A673 (cell line): ENCODE measurements at regions not wholly inside any gene's neighbourhood (a gene's known extent, or its start where the extent isn't known, plus 50 kb on each side); places are given as distances from the start of the nearest gene placed in this dataset.
A peak's percentile ranks its signal among the peaks of the same experiment; 100 is the strongest.

ENCODE experiments used
- BruUV-seq: library from RNA; stranded (reverse); fragments of 400-500 nt; replicated peaks from 2 replicates; lab custom pipeline; 2021; lab: Mats Ljungman, UMichigan
- CTCF ChIA-PET: fragments of 300-600 bp; sonication (Branson Sonifier 250); formaldehyde crosslinking; loops from one replicate; lab custom pipeline; 2022; ENCODE audit warnings: antibody characterized with exemption; lab: Charles Lee
- POLR2A ChIA-PET: fragments of 300-600 bp; sonication (Branson Sonifier 250); formaldehyde crosslinking; loops from one replicate; lab custom pipeline; 2022; ENCODE audit warnings: antibody characterized with exemption; ENCODE audit not compliant: low non-redundant PET; lab: Charles Lee
- DNase-seq: peaks from one replicate; pipeline ENCODE4 v3.0.0-alpha.2; 2015; ENCODE audit warnings: low spot score
- H3K27ac ChIP-seq: fragments of 200-600 bp; sonication (generic); 2 replicates; pipeline ENCODE4 v1.5.1; 2016; ENCODE audit warnings: mixed run types, low read depth, mild to moderate bottlenecking, mixed read lengths, antibody characterized with exemption, low read length; ENCODE audit not compliant: poor library complexity, severe bottlenecking
- H3K27me3 ChIP-seq: fragments of 200-600 bp; sonication (generic); replicated peaks from 2 replicates; pipeline ENCODE4 v1.6.1; 2017; ENCODE audit warnings: mixed run types, low read depth, mild to moderate bottlenecking, mixed read lengths, antibody characterized with exemption, low read length; ENCODE audit not compliant: insufficient read depth, poor library complexity
- H3K36me3 ChIP-seq: fragments of 200-600 bp; sonication (generic); 2 replicates; pipeline ENCODE4 v1.6.1; 2016; ENCODE audit warnings: mixed run types, mild to moderate bottlenecking, mixed read lengths, antibody characterized with exemption, low read length; ENCODE audit not compliant: insufficient read depth, poor library complexity, severe bottlenecking
- H3K4me1 ChIP-seq: fragments of 200-600 bp; sonication (generic); 2 replicates; pipeline ENCODE4 v1.6.1; 2017; ENCODE audit warnings: mixed run types, mild to moderate bottlenecking, mixed read lengths, antibody characterized with exemption, low read length; ENCODE audit not compliant: insufficient read depth, poor library complexity, severe bottlenecking
- H3K4me3 ChIP-seq: fragments of 200-600 bp; sonication (generic); 2 replicates; pipeline ENCODE4 v1.5.1; 2016; ENCODE audit warnings: low read depth, mixed run types, mild to moderate bottlenecking, mixed read lengths, low read length; ENCODE audit not compliant: poor library complexity, severe bottlenecking
- H3K9me3 ChIP-seq: fragments of 200-600 bp; sonication (generic); 2 replicates; pipeline ENCODE4 v1.6.1; 2016; ENCODE audit warnings: mixed run types, low read depth, mild to moderate bottlenecking, mixed read lengths, antibody characterized with exemption, low read length; ENCODE audit not compliant: poor library complexity, severe bottlenecking
- EZH2 ChIP-seq: fragments of 200-600 bp; sonication (generic); IDR thresholded peaks from 2 replicates; pipeline ENCODE4 v1.6.1; 2017; ENCODE audit warnings: borderline replicate concordance, low read depth, mild to moderate bottlenecking, mixed read lengths, antibody characterized with exemption, low read length; ENCODE audit not compliant: poor library complexity, severe bottlenecking
- intact Hi-C: fragments of 100-400 bp; cut with micrococcal nuclease; formaldehyde crosslinking; loops from one replicate; pipeline ENCODE4 v1.10.0; 2022; ENCODE audit not compliant: unreplicated experiment
- TF ChIP-seq, protein P1 (sequence below): fragments of 300-800, 200-600 bp; sonication (generic); conservative IDR thresholded peaks from 2 replicates; pipeline ENCODE4 v1.5.1; 2017; ENCODE audit warnings: low read depth, mild to moderate bottlenecking, antibody characterized with exemption, low read length, moderate library complexity, mixed read lengths

- H3K36me3 ChIP-seq: no peaks in the 10 kb centered on the region
- H3K4me3 ChIP-seq: no peak overlapping the region
- H3K4me1 ChIP-seq: no peaks in the 10 kb centered on the region
- ChIA-PET POLR2A (no interaction called here), CTCF (no interaction called here)
- no peak for DNase-seq
- peaks cover 54% of the 10 kb centered on the region for H3K27me3 ChIP-seq
- no TSS peak for BruUV-seq
- no peak overlapping the region for H3K27ac ChIP-seq
- TF ChIP-seq, protein P1, sequence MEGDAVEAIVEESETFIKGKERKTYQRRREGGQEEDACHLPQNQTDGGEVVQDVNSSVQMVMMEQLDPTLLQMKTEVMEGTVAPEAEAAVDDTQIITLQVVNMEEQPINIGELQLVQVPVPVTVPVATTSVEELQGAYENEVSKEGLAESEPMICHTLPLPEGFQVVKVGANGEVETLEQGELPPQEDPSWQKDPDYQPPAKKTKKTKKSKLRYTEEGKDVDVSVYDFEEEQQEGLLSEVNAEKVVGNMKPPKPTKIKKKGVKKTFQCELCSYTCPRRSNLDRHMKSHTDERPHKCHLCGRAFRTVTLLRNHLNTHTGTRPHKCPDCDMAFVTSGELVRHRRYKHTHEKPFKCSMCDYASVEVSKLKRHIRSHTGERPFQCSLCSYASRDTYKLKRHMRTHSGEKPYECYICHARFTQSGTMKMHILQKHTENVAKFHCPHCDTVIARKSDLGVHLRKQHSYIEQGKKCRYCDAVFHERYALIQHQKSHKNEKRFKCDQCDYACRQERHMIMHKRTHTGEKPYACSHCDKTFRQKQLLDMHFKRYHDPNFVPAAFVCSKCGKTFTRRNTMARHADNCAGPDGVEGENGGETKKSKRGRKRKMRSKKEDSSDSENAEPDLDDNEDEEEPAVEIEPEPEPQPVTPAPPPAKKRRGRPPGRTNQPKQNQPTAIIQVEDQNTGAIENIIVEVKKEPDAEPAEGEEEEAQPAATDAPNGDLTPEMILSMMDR: no peak
- no peak for TF ChIP-seq EZH2
- H3K9me3 ChIP-seq: no peaks in the 10 kb centered on the region
- intact Hi-C loops: no loop called here
These were observed 75.2 kb upstream of the KCNA3 start for GRCh38 chr1:110749960-110750359.

- TF ChIP-seq, protein P1: no peak
- TF ChIP-seq EZH2: no peak
- no peak overlapping the region for H3K27ac ChIP-seq
- POLR2A ChIA-PET: no interaction called here
- no peak overlapping the region for H3K4me3 ChIP-seq
- H3K9me3 ChIP-seq: no peaks in the 10 kb centered on the region
- BruUV-seq: no TSS peak
- no peaks in the 10 kb centered on the region for H3K36me3 ChIP-seq
- intact Hi-C loops: no loop called here
- CTCF ChIA-PET: no interaction called here
- peaks cover 48% of the 10 kb centered on the region for H3K27me3 ChIP-seq
- no peaks in the 10 kb centered on the region for H3K4me1 ChIP-seq
- peak; percentile 67 for DNase-seq
These were observed 72.0 kb upstream of the KCNA3 start for GRCh38 chr1:110746644-110747259.

GRCh38 chr1:110743397-110743796 is 68.7 kb upstream of the KCNA3 start:
- Histone ChIP-seq H3K4me3 (no peak overlapping the region), H3K9me3 (no peaks in the 10 kb centered on the region), H3K27me3 (peaks cover 21% of the 10 kb centered on the region), H3K27ac (no peak overlapping the region), H3K4me1 (no peaks in the 10 kb centered on the region), H3K36me3 (no peaks in the 10 kb centered on the region)
- ChIA-PET CTCF (no interaction called here), POLR2A (no interaction called here)
- intact Hi-C loops: no loop called here
- DNase-seq: no peak
- no peak for TF ChIP-seq EZH2
- TF ChIP-seq, protein P1: no peak
- no TSS peak for BruUV-seq
